Stomach (tissue), 4 donors: ENCODE measurements at regions not wholly inside any gene's neighbourhood (a gene's known extent, or its start where the extent isn't known, plus 50 kb on each side); places are given as distances from the start of the nearest gene placed in this dataset.

Source experiments
- EP300 ChIP-seq: sonication (generic); formaldehyde crosslinking; IDR thresholded peaks from one replicate; pipeline ENCODE4 v1.6.1; 2017; ENCODE audit warnings: antibody characterized with exemption
- POLR2A ChIP-seq, 4 donors: fragments of 450-650 bp; IDR thresholded peaks; one replicate each; pipeline ENCODE4 v1.6.1; 2016; ENCODE audit warnings: antibody characterized with exemption in 4 of 4, control low read depth in 2 of 4, mild to moderate bottlenecking in 1 of 4, moderate library complexity in 1 of 4

- TF ChIP-seq POLR2A (IDR thresholded peaks at IDR 0.05) = no peak
- no peak for TF ChIP-seq EP300
These were observed 94.5 kb upstream of the TSPAN2 start for GRCh38 chr1:115183721-115184259.
